Tibial nerve (tissue), 4 donors: ENCODE measurements at regions not wholly inside any gene's neighbourhood (a gene's known extent, or its start where the extent isn't known, plus 50 kb on each side); places are given as distances from the start of the nearest gene placed in this dataset.

Experiments
- DNase-seq, 2 donors: peaks; one replicate each; pipeline ENCODE4 v3.0.0-alpha.2; 2019; ENCODE audit warnings: low spot score in 2 of 2
- H3K27ac ChIP-seq, 4 donors: fragments of 200-600 bp; sonication (generic) in 3 of 4; one replicate each; pipeline ENCODE4 v1.5.1; 2017 to 2019; ENCODE audit warnings: mild to moderate bottlenecking in 1 of 4
- H3K27me3 ChIP-seq, 2 donors: fragments of 200-600 bp; sonication (generic) in 1 of 2; one replicate each; pipeline versions ENCODE4 v1.5.1 to v1.6.0; 2017 to 2019
- H3K36me3 ChIP-seq, 3 donors: fragments of 200-600 bp; sonication (generic); one replicate each; pipeline ENCODE4 v1.5.1; 2018 to 2019
- H3K4me1 ChIP-seq, 4 donors: fragments of 200-600 bp; sonication (generic) in 3 of 4; one replicate each; pipeline ENCODE4 v1.5.1; 2017 to 2019
- H3K4me3 ChIP-seq, 4 donors: fragments of 200-600 bp; sonication (generic) in 3 of 4; one replicate each; pipeline ENCODE4 v1.5.1; 2017 to 2019; ENCODE audit warnings: mild to moderate bottlenecking in 1 of 4, moderate library complexity in 1 of 4
- H3K9me3 ChIP-seq, 4 donors: fragments of 200-600 bp; sonication (generic) in 3 of 4; one replicate each; pipeline ENCODE4 v1.5.1; 2017 to 2019
- CTCF ChIP-seq, 5 experiments: fragments of 200-600 bp in 3 of 5; fragments of 450-650 bp in 2 of 5; sonication (generic) in 3 of 5; IDR thresholded peaks; one replicate each; pipeline ENCODE4 v1.5.1; 2016 to 2019; ENCODE audit warnings: antibody characterized with exemption in 5 of 5, mild to moderate bottlenecking in 3 of 5, moderate library complexity in 2 of 5
- EP300 ChIP-seq, 2 donors: sonication (generic); formaldehyde crosslinking; IDR thresholded peaks; one replicate each; pipeline ENCODE4 v1.6.1; 2017; ENCODE audit warnings: antibody characterized with exemption in 2 of 2, mild to moderate bottlenecking in 1 of 2
- POLR2A ChIP-seq, 2 donors: fragments of 450-650 bp; IDR thresholded peaks; one replicate each; pipeline ENCODE4 v1.6.1; 2017; ENCODE audit warnings: antibody characterized with exemption in 2 of 2, mild to moderate bottlenecking in 2 of 2, moderate library complexity in 2 of 2
- WGBS, 2 donors: methylation state at CpG; one replicate each; pipeline ENCODE4 v1.1.5; 2018; 5-methylcytosine and 5-hydroxymethylcytosine counted together

GRCh38 chr20:56949318-56949717, 317.1 kb downstream of the BMP7 start:
- no peak for TF ChIP-seq POLR2A (IDR thresholded peaks at IDR 0.05)
- no peak for TF ChIP-seq EP300 (IDR thresholded peaks at IDR 0.05)
- TF ChIP-seq CTCF (IDR thresholded peaks at IDR 0.05), result no peak
- Histone ChIP-seq H3K4me3 (no peak overlapping the region), H3K9me3 (no peaks in the 10 kb centered on the region), H3K27ac (no peak overlapping the region), H3K4me1 (peaks cover 0 to 8% (median 0%) of the 10 kb centered on the region in 4 donors), H3K36me3 (no peaks in the 10 kb centered on the region), H3K27me3 (peaks cover 0 to 12% of the 10 kb centered on the region in 2 donors)
- 76 to 77% methylated on average over 6 of the region's 6 CpGs for WGBS, 2 donors
- DNase-seq, result no peak

- H3K27ac ChIP-seq, result no peak overlapping the region
- no peak for DNase-seq
- H3K27me3 ChIP-seq, result peaks cover 0 to 34% of the 10 kb centered on the region in 2 donors
- H3K36me3 ChIP-seq, result no peaks in the 10 kb centered on the region
- no peak for TF ChIP-seq CTCF (IDR thresholded peaks at IDR 0.05)
- TF ChIP-seq EP300 (IDR thresholded peaks at IDR 0.05), result no peak
- no peak for TF ChIP-seq POLR2A (IDR thresholded peaks at IDR 0.05)
- no peaks in the 10 kb centered on the region for H3K9me3 ChIP-seq
- WGBS, 2 donors, result 44 to 59% methylated on average over 19 of the region's 19 CpGs
- peaks cover 0 to 2% (median 0%) of the 10 kb centered on the region in 4 donors for H3K4me1 ChIP-seq
- H3K4me3 ChIP-seq, result no peak overlapping the region
These were observed 314.0 kb downstream of the BMP7 start for GRCh38 chr20:56952258-56953047.

- Histone ChIP-seq H3K9me3 (no peaks in the 10 kb centered on the region), H3K27me3 (peaks cover 0 to 40% of the 10 kb centered on the region in 2 donors), H3K36me3 (no peaks in the 10 kb centered on the region), H3K4me3 (no peak overlapping the region), H3K27ac (no peak overlapping the region), H3K4me1 (peaks cover 0 to 6% (median 0%) of the 10 kb centered on the region in 4 donors)
- 86% methylated on average over 23 to 24 of the region's 24 CpGs for WGBS, 2 donors
- DNase-seq, result no peak
- TF ChIP-seq EP300 (IDR thresholded peaks at IDR 0.05), result no peak
- TF ChIP-seq CTCF (IDR thresholded peaks at IDR 0.05), result no peak
- no peak for TF ChIP-seq POLR2A (IDR thresholded peaks at IDR 0.05)
These were observed 313.3 kb downstream of the BMP7 start for GRCh38 chr20:56953048-56953586.

- Histone ChIP-seq H3K4me3 (no peak overlapping the region), H3K9me3 (no peaks in the 10 kb centered on the region), H3K27ac (no peak overlapping the region), H3K27me3 (peaks cover 0 to 44% of the 10 kb centered on the region in 2 donors), H3K36me3 (no peaks in the 10 kb centered on the region), H3K4me1 (peaks cover 0 to 6% (median 0%) of the 10 kb centered on the region in 4 donors)
- TF ChIP-seq EP300 (IDR thresholded peaks at IDR 0.05), result no peak
- no peak for TF ChIP-seq CTCF (IDR thresholded peaks at IDR 0.05)
- TF ChIP-seq POLR2A (IDR thresholded peaks at IDR 0.05), result no peak
- 87 to 92% methylated on average over 14 to 15 of the region's 15 CpGs for WGBS, 2 donors
- DNase-seq, result no peak
These were observed 311.6 kb downstream of the BMP7 start for GRCh38 chr20:56954797-56955196.

GRCh38 chr20:56955680-56956079, 310.8 kb downstream of the BMP7 start:
- 40 to 48% methylated on average over 8 to 9 of the region's 9 CpGs for WGBS, 2 donors
- H3K27me3 ChIP-seq, result peaks cover 0 to 44% of the 10 kb centered on the region in 2 donors
- no peak for TF ChIP-seq EP300 (IDR thresholded peaks at IDR 0.05)
- TF ChIP-seq POLR2A (IDR thresholded peaks at IDR 0.05), result no peak
- no peak for TF ChIP-seq CTCF (IDR thresholded peaks at IDR 0.05)
- H3K36me3 ChIP-seq, result no peaks in the 10 kb centered on the region
- no peak for DNase-seq
- H3K9me3 ChIP-seq, result peaks cover 0 to 3% (median 0%) of the 10 kb centered on the region in 4 donors
- H3K4me3 ChIP-seq, result no peak overlapping the region
- H3K4me1 ChIP-seq, result peaks cover 0 to 6% (median 0%) of the 10 kb centered on the region in 4 donors
- no peak overlapping the region for H3K27ac ChIP-seq
